GM19463 (cell line): ENCODE measurements at regions not wholly inside any gene's neighbourhood (a gene's known extent, or its start where the extent isn't known, plus 50 kb on each side); places are given as distances from the start of the nearest gene placed in this dataset.
"Not testable (repeated sequence)": the region's sequence is repeated elsewhere in the genome, so short reads cannot be mapped to it uniquely, and the experiment has no call there.

Experiments used
- ATAC-seq: cut with Tn5 transposase; IDR thresholded peaks from one replicate; pipeline ENCODE4 v1.9.1; 2021; ENCODE audit warnings: mild to moderate bottlenecking, moderate library complexity; ENCODE audit not compliant: unreplicated experiment

DNA sequence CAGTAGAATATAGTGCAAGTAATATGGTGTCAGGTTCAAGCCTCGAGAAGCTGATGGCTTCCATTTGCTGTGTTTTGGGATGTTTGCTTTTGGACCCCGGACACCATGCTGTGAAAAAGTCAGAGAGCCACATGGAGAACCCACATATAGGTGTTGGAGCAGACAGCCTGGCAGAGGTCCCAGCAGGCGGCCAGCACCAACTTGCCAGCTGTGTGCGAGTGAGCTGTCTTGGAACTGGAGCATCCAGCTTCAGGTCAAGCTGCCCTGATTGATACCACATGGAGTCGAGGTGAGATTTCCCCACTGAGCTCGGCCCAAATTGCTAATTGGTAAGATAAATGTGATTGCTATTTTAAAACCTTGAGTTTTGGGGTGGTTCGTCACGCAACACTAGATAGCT, 185.7 kb upstream of the TBL1XR1 start:
- ATAC-seq = no peak

DNA sequence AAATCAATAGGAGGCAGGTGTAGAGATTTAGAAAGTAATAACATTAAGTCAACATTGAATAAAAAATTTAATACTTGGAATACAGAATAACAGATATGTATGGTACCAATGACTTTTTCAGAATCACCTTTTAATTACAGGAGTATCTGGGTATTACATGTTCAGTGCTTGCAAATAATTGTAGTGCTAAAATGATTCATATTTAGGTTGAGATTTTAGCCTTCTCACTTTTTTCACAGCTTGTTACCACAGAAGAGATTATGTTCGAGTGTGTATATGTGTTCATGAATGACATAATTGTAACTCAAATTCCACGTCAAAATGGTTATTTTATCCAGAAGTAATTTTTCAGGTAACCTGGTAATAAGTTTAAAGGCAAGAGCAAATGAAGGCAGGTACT, 187.9 kb upstream of the TBL1XR1 start:
- ATAC-seq = no peak

DNA sequence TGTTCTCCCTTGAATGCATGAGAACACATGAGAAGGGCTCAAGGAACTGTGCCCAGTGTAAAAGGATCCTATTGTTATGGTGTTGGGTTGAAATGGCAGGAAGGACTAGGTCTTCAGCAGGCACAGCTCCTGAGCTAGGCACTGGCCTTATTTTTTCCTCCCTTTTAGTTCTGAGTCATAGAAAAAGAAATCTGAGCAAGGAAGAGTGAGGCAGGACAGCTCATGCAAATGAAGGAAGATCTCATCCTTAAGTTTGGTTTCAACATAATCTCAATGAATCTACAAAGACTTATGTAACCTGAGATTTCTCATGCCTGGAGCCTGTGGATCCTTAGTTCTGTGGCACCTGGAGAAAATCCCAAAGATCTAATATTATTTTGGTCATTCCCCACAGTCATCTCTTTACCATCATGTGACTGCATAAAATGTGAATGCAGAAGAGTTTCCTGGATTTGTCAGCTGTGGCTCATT, 188.6 kb upstream of the TBL1XR1 start:
- ATAC-seq = no peak

DNA sequence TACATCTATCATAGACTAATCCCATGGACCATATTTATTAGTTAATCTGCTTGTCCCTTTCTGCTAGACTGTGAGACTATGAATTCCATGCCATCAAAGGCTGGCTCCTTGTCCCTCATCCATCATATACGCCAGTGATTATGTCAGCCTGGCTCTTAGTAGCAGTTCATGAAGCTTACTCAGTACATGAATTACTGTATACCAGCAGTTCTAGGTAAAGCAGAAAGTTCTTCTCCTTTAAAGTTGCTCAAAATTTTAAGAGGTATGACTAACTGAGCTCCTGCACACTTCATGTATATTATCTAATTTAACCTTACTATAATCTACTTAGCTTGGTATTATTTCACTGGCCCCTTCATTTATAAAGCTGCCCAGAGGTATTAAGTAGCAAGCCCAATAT, 190.9 kb upstream of the TBL1XR1 start:
- no peak for ATAC-seq

DNA sequence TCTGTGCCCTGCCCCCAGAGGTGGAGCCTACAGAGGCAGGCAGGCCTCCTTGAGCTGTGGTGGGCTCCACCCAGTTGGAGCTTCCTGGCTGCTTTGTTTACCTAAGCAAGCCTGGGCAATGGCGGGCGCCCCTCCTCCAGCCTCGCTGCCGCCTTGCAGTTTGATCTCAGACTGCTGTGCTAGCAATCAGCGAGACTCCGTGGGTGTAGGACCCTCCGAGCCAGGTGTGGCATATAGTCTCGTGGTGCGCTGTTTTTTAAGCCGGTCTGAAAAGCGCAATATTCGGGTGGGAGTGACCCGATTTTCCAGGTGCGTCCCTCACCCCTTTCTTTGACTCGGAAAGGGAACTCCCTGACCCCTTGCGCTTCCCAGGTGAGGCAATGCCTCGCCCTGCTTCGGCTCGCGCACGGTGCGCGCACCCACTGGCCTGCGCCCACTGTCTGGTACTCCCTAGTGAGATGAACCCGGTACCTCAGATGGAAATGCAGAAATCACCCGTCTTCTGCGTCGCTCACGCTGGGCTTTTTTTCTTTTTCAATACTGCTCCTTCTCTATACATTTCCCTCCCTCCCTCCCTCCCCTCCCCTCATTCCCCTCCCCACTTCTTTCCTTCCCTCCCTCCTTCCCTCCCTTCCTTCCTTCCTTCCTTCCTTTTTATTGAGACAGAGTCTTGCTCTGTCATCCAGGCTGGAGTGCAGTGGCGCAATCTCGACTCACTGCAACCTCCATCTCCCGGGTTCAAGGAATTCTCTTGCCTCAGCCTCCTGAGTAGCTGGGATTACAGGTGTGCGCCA, 197.1 kb upstream of the TBL1XR1 start:
- not testable (repeated sequence) for ATAC-seq

DNA sequence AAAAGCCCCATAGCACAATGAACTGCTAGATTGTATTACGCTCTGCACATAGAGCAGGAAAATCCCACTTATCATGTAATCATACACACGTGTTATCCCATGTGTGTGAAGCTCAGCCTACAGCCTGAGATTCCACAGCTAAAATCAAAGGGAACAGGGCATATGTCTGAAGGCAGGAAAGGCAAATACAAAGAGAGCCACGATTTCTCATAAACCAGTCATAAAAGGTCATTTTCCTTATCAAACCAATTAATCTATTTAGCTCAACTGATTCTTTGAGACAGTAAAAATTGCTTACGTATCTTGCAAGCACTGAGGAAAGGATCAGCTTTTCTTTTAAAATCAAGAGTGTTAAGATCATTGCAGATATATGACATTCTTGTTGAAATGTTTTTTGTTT, 199.5 kb upstream of the TBL1XR1 start:
- no peak for ATAC-seq

DNA sequence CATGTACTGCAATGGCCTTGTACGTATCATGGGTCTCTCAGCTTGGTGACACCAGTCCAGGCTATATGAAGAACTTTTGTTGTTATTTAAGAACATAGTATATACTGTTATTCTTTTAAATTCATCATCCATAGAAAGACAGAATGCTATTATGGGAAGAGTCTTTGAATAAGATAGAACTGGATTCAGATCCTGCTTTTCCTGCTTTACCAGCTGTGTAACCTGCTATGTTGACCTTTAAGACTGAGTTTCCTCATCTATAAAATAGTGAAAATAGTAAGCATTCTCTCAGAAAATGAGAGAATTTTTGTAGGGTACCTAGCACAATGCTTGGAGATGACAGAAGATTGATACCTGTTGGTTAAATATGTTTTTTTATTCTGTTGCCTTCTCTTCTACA, 204.1 kb upstream of the TBL1XR1 start:
- no peak for ATAC-seq

DNA sequence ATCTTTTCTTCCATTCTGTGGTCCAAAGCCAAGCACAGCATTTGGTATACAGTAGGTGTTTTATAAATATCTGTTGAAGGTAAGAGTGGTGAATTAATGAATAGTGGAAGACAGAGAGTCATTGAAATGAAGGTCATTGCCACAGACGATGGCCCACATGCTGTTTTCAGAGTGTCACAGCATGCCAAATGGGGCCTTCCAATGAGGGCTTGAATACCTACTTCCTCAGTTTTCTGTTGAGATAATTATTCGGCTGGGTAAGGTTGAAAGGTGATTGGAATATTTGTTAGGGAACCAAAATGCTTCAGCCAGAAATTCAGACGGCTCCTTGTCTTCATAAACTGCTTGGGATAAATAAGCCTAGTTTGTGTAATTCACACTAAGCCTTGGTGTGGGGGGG, 205.3 kb upstream of the TBL1XR1 start:
- no peak for ATAC-seq

DNA sequence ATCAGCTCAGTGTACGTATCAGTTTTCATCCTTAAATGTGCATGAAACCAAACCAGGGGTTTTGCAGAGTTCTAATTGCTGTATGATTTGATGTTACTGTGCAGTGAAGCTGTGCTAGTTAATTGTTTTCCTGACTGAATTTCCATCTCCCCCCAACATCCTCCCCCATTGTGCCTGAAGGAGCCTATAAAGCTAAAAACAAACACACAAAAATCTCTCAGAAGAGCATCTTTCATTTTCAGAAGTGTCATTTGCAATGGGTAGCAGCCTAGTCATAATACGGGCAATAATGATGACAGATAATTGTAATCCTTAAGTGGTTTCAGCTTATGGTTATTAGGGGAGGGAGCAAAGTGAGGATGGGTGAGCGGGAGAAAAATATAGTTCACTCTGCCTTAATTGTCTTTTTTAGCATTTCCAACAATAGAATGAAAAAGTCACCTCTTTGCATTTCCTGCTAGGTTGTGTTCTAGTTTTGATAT, 207.9 kb upstream of the TBL1XR1 start:
- ATAC-seq = no peak

DNA sequence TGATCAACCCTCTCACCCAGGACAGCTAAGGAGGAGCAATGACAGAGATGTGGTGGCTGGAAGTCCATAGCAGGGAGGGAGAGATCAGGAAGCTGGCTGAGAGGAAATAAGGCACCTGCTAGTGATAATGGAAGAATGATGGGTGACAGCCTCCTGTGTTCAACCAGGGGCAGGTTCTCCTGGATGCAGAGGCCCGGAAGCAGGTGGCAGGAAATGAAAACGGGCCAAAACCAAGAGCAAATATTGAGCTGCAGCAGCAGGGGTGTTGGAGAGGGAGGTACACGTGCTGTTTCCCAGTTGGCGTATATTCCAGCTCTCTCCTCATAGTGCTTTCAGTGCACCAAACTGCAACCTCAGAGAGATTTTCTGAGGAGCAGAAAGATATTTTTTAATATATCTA, 213.4 kb upstream of the TBL1XR1 start:
- no peak for ATAC-seq

DNA sequence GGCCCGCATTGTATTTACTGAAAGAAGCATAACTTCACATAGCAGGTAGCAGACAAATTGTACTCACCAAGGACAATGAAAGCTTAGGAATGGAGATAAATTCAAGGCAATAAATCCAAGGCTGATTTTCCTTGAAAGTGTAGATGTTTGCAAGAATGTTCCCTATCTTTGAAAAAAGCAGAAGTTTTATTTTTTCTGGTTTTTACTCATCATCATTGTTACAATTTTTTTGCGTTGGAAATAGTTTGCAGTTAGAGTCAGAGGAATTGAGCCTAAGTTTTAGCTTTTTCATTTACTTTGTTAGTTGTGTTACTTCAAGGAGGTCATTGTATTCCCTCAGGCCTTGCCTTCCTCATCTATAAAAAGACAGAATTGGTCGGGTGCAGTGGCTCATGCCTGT, 213.9 kb upstream of the TBL1XR1 start:
- no peak for ATAC-seq

DNA sequence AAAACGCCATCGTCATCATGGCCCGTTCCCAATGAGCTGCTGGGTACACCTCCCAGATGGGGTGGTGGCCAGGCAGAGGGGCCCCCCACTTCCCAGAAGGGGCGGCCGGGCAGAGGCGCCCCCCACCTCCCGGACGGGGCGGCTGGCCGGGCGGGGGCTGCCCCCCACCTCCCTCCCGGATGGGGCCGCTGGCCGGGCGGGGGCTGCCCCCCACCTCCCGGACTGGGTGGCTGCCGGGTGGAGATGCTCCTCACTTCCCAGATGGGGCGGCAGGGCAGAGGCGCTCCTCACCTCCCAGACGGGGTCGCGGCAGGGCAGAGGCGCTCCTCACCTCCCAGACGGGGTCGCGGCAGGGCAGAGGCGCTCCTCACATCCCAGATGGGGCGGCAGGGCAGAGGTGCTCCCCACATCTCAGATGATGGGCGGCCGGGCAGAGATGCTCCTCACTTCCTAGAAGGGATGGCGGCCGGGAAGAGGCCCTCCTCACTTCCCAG, 215.4 kb upstream of the TBL1XR1 start:
- ATAC-seq = not testable (repeated sequence)

DNA sequence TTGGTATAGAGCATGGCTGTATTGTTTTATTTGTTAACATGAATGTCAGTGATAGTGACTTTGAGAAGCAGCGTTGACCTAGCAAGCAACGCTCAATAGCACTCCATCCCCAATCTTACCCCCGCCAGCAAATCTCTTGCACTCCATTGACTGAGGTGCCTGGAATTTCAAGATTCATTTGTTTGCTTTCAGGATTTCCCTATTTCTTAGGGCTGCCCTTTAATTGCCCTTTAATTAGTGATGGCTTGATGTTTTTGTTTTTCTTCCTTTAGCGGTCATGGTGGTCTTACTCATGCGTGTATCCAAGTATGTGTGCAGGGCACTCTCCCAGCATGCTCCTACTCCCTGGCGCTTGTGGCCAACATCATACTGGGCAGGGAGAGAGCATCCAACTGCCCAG, 216.8 kb upstream of the TBL1XR1 start:
- no peak for ATAC-seq

DNA sequence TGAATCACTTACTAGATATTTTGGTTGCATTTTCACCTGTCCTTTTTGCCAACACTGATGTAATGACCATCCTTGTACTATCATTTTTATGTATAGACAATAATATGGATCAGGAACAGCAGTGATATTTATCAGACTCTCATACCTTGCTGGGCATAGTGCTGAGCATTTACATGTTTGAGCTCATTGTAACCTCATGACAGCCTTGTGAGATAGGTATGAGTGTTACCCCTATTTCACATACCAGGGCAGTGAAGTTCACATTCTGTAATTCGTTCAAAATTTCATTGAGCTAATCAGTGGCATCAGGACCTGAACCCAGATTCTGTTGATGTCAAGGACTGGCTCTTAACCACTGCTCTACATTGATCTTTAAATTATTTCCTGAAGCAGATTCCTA, 221.5 kb upstream of the TBL1XR1 start:
- no peak for ATAC-seq

DNA sequence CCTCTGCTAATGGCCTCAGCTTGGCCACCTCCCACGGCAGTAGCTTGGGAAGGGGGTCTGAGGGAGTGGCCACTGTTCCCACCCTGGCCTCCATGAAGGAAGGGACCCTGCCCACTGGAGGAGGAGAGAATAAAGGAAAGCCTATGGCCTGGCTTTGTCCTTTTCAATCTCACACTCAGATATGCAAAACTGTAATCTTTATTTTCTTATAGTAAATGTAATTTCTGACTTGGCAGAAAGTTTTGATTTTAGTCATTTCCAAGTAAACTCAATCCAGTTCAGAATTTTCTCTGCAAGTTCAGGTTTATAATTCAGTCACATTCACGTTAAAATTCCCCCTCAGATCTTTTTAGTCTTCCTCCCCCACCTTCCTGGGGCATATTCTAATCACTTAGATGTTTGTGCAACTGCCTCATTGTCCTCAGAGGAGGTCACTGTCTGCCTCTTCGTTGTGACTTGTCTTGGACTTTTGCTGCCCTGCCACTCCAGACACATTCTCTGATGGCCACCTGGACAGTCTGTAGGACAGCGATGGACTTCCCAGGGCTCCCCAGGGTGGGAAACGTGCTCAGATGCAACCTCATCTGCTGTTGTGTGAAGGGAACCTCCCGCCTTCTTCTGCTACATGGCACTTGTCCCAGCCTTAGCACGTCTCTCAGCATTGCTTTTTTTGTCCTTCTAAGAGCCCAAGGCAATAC, 222.8 kb upstream of the TBL1XR1 start:
- ATAC-seq = no peak

DNA sequence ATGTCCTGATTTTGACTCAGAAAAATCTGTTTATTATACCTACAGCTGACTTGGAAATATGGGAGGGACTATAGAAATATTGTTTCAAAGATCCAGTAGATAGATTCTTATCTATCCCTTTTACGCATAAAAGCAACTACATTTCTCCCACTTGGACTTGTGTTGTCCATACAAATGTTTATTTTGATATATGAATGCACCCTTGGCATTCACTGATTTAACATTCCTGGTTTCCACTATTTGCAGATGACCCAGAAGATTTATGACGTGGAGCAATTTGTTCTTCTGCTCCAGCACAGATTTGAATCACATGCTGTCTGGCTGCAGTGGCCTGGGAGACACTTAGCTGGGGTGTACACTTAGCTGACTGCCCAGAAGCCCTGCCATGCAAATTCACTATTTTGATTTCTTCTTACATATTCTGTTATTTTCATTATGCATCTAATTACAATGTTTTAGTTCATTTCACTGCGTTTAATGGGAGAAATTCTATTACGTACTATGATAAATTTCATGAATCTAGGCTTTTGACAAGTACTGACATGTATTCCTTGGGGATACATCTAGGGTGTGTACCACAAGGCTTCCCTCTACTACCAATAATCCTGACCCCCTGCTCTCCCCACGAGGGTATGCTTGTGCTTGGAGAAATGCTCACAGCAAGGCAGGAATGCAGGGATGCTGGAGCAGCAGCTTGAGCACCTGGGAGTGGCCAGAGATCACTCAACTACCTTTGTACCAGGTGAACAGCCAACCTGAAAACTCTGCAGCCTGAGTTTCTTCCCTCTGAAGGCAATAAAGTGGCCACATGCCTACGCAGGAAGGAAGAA, 223.6 kb upstream of the TBL1XR1 start:
- no peak for ATAC-seq

DNA sequence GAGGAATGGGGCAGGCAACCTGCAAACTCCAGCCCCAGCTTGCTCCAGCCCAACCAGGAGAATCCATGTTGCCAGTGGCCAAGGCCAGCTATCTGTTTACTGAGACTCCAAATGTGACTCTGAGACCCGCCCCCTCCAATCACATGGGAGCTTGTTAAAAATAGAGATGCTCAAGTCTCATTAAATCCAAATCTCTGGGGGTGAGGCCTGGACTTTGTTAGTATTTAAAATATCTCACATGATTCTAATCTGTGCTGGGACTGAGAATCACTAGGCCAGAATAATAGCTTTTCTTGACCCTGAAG, 224.2 kb upstream of the TBL1XR1 start:
- ATAC-seq = no peak

DNA sequence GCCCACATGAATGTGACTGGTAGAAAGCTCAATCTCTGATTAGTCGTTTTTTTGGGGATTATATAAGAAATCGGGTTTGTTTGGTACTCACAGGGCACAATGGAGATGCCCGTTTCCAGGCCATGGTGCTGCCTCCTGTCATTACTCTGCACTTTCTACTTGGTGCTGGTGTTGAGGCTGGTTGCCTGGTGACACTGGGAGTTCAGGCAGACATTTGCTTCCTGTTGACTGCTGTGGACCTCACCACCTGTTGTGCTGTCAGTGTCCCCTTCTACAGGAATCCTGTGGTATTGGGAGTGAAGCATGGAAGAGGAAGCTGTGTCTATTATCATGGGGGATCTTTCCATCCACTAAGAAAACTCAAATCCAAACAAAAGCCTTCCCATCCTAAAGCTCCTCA, 227.2 kb upstream of the TBL1XR1 start:
- no peak for ATAC-seq

DNA sequence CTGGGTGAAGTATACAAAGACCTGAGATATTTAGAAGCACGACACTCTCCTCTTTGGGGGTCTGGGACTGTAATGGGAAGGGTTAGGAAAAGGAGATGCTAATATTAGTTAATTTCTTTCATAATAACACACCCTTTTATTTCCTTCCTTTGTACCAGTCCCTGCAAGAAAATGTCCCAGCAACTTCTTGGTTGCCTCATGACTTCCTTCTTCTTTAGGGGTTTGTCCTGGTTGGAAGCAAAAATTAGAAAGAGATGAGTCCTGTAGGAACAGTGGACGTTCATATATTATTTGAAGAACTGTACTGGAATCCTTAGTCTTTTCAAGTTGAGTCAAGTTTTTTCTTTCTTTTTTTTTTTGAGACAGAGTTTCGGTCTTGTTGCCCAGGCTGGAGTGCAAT, 227.8 kb upstream of the TBL1XR1 start:
- no peak for ATAC-seq

DNA sequence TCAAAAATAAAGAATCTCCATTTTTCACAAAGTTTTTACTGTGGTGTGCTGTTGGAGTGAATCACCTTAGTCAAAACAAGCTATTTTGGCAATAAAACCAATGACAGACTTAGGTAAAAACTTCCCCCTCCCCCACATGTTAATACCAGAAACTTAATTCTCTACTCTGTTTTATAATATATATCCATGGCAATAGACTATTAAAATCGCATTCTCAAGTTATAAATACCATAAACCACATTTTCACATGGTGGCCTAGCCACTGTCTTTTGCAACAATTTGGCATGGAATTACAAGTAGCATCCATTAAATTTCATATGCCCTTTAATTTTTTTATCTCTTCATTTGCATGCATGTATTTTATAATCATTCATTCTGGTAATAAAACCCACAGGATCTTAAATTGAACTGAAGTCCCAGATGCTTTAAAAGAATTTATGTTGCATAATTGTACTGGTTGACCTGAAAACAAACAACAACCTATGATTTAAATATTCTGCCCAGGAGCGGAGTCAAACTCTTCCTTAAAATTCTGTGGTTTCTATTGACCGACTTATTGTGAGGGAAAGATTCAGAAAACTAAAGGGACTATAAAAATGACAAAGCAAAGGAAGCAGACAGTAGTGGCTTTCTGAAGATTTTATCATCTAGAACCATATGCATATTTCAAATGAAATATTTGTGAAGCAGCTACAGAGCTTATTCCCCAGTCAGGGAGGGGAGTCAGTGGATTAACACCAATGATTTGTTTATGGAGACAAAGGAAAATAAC, 229.0 kb upstream of the TBL1XR1 start:
- no peak for ATAC-seq
